Epithelial cell of esophagus (primary cell): ENCODE measurements at regions not wholly inside any gene's neighbourhood (a gene's known extent, or its start where the extent isn't known, plus 50 kb on each side); places are given as distances from the start of the nearest gene placed in this dataset.
"Not testable (repeated sequence)": the region's sequence is repeated elsewhere in the genome, so short reads cannot be mapped to it uniquely, and the experiment has no call there.

Experiments used
- DNase-seq: peaks from one replicate; pipeline ENCODE4 v3.0.0; 2010; ENCODE audit warnings: low read depth
- H3K4me3 ChIP-seq: 2 replicates; pipeline ENCODE4 v1.5.1; 2011; ENCODE audit warnings: mild to moderate bottlenecking, low read length, control low read depth
- CTCF ChIP-seq: IDR thresholded peaks from 2 replicates; pipeline ENCODE4 v1.5.1; 2011; ENCODE audit warnings: low read depth, mild to moderate bottlenecking, low read length, control low read depth, inconsistent platforms; ENCODE audit not compliant: insufficient read depth; ENCODE audit errors: missing control alignments

DNA sequence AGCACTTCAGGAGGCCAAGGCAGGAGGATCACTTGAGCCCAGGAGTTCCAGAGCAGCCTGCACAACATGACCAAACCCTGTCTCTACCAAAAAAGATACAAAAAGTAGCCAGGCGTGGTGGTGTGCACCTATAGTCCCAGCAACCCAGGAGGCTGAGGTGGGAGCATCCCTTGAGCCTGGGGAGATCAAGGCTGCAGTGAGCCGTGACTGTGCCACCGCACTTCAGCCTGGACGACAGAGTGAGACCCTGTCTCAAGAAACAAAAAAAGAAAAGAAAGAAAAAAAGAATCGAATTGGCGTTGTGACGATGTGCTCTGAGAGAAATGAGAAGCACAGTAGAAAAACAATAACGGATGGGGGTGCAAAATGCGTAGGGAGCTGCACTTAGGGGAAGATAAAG, 101.4 kb downstream of the NDFIP1 start:
- TF ChIP-seq CTCF = no peak
- no peak overlapping the region for H3K4me3 ChIP-seq
- DNase-seq = no peak

- DNase-seq = no peak
- no peak overlapping the region for H3K4me3 ChIP-seq
- TF ChIP-seq CTCF = no peak
These were observed 100.3 kb downstream of the NDFIP1 start for GRCh38 chr5:142208777-142209312.

GRCh38 chr5:142208244-142208643, 99.7 kb downstream of the NDFIP1 start:
- DNase-seq, H3K4me3 ChIP-seq: not testable (repeated sequence)

DNA sequence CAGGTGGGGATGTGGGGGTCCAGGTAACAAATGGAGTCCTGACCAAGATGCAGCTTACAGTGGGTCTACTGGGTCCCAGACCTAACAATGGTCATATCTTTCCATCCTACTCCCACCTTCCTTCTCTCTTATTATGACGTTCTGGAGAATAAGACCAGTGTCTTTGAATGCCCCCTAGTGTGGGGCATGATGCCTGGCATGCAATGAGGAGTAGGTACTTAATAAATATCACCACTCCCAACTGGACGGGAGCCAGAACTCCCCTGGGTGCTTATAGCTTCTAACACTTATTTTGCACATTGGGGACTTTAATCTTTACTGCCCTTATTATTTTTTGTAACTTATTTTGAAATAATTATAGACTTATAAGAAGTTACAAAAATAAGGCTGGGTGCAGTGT, 98.2 kb downstream of the NDFIP1 start:
- no peak for TF ChIP-seq CTCF
- no peak overlapping the region for H3K4me3 ChIP-seq
- peak; percentile 11 for DNase-seq

GRCh38 chr5:142204219-142204618, 95.6 kb downstream of the NDFIP1 start:
- no peak for DNase-seq
- no peak for TF ChIP-seq CTCF
- no peak overlapping the region for H3K4me3 ChIP-seq
